NB4 (cell line): ENCODE measurements at regions not wholly inside any gene's neighbourhood (a gene's known extent, or its start where the extent isn't known, plus 50 kb on each side); places are given as distances from the start of the nearest gene placed in this dataset.

Source experiments
- DNase-seq: peaks from one replicate; pipeline ENCODE4 v3.0.0; 2010; ENCODE audit warnings: low read depth
- H3K4me3 ChIP-seq: one replicate; pipeline ENCODE4 v1.5.1; 2011; ENCODE audit warnings: mild to moderate bottlenecking, low read depth, low read length, moderate library complexity
- MYC ChIP-seq: IDR thresholded peaks from 2 replicates; pipeline ENCODE4 v1.6.1; 2011; ENCODE audit warnings: low read depth, low read length
- POLR2A ChIP-seq: IDR thresholded peaks from 2 replicates; pipeline ENCODE4 v1.6.1; 2011; ENCODE audit warnings: mild to moderate bottlenecking; ENCODE audit not compliant: insufficient read length; ENCODE audit errors: extremely low read depth
- TF ChIP-seq, protein P1 (sequence below): IDR thresholded peaks from one replicate; pipeline ENCODE4 v1.5.1; 2012; ENCODE audit warnings: low read depth, low read length
- TF ChIP-seq, protein P2 (sequence below): IDR thresholded peaks from 2 replicates; pipeline ENCODE4 v1.6.1; 2011; ENCODE audit warnings: low read depth, low read length

DNA sequence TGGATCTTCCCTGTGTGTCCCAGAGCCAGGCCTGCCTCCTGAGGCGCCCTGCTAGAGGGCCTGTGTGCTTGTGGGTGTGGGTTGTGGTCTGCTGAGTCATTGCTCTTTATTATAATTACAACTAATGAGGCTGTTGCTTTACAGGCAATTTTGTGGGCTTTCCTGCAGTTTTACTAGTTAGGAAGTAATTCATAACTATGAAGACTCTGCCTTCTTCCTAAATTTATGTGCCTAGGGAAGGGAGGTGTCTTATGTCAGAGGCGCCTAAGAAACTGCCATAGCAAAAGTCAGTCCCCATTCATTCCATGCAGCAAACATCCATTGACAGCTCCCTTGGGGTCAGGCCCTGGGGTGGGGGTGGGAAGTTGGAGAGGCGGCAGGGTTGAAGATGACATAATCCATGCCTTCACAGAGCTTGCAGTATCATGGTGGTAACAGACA, 359.2 kb downstream of the IDS start:
- TF ChIP-seq, protein P1, sequence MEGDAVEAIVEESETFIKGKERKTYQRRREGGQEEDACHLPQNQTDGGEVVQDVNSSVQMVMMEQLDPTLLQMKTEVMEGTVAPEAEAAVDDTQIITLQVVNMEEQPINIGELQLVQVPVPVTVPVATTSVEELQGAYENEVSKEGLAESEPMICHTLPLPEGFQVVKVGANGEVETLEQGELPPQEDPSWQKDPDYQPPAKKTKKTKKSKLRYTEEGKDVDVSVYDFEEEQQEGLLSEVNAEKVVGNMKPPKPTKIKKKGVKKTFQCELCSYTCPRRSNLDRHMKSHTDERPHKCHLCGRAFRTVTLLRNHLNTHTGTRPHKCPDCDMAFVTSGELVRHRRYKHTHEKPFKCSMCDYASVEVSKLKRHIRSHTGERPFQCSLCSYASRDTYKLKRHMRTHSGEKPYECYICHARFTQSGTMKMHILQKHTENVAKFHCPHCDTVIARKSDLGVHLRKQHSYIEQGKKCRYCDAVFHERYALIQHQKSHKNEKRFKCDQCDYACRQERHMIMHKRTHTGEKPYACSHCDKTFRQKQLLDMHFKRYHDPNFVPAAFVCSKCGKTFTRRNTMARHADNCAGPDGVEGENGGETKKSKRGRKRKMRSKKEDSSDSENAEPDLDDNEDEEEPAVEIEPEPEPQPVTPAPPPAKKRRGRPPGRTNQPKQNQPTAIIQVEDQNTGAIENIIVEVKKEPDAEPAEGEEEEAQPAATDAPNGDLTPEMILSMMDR = no peak
- TF ChIP-seq, protein P2, sequence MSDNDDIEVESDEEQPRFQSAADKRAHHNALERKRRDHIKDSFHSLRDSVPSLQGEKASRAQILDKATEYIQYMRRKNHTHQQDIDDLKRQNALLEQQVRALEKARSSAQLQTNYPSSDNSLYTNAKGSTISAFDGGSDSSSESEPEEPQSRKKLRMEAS = no peak
- no peak for TF ChIP-seq MYC
- no peak for TF ChIP-seq POLR2A
- peak; percentile 74 for DNase-seq
- no peak overlapping the region for H3K4me3 ChIP-seq

DNA sequence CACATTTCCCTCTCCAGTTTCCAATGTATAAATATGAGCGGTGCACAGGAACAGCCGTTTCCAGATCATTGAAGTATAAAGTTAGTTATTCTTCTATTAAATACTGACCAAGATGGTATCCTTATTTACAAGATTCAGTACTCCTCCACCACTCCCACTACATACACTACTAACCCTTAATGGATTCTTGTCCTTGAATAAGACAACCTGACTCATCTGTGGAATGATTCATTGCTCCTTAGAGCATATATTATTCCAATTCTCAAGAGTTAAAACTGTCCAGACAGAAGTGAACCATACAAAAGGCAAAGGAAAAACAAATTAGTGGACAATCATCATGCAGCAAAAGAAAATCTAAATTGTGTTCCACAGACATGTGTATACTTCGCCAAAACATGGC, 373.3 kb downstream of the IDS start:
- no peak overlapping the region for H3K4me3 ChIP-seq
- TF ChIP-seq, protein P1 = no peak
- no peak for TF ChIP-seq MYC
- TF ChIP-seq, protein P2 = no peak
- no peak for DNase-seq

DNA sequence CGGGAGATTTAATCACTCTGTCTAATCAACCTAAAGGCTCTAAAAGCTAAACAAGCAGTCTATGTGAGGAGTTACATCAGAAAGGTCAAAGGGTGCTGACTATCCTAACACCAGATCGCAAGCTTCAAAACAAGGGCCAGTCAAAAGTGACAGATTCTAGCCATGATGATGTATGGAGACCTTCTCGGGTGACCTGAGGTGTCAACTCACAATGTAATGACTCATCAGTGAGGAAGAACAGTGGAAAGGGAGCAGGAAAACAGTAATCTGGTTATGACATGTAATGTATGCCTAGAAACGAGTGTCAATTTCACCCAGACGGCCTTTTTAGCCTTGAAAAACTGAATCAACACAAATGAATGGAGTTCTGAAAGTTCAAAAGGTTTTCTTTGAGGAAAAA, 375.3 kb downstream of the IDS start:
- no peak overlapping the region for H3K4me3 ChIP-seq
- DNase-seq = no peak
- TF ChIP-seq, protein P1 = no peak
- TF ChIP-seq, protein P2 = no peak
- no peak for TF ChIP-seq POLR2A
- TF ChIP-seq MYC = no peak

DNA sequence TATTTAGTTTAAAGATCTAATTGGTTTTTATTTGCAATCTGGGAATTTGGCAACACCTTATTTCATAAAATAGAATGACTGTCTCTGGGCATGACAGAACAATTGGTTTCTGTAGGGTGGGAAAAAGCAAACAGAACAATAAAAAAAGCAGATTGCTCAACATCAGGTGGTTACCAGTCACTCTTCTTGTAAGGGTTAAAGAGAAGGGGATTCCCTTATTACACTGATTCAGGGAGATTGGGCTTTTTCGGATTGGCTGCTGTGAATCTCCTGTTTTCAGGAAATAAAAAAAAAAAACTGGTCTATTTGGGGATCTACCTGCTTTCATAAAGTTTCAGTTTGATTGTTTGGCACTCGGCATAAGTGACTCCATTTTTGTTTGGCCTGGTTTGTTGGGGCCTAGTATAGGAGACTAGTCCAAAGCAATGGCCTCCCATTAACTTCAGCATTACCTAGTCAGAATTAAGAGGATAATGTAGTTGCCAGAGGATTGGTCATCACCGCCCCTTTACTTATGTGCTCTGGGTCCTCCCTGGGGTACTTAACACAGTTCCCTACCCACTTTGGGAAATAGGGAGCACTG, 380.5 kb downstream of the IDS start:
- H3K4me3 ChIP-seq = no peak overlapping the region
- no peak for DNase-seq
- TF ChIP-seq, protein P1 = no peak
- TF ChIP-seq, protein P2 = no peak
- TF ChIP-seq MYC (no peak), POLR2A (no peak)

DNA sequence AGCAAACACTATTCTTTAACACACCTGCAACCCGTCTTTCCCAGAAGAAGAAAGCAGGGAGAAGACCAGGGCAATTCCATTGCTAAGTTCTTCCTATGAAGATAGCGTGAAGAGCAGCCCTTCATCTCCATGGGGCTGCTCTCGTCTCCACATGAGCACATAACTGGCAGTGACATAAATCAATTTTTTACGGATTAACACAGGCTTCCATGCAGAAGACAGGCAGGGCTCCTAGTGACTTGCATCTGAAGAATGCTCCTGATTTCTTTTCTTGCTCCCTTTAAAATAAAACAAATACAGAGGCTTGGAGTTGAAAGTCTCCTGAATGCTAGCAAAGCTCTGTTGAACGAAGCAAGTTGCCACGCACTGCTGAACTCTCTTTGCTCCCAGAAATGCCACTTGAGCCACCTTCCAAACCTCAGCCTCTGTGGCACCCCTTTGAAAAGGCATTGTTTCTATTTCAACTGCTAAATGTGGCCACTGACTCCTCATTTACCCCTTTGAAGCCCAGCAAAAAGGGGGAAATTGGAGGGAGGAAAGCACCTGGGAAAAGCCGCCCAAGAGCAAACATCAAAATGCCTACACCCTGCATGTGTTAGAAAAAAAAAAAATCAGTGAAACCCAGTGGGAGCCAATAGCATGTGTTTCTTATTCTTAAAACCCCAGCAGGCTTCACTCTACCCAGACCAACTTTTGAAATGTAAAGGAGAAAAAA, 383.7 kb downstream of the IDS start:
- H3K4me3 ChIP-seq = no peak overlapping the region
- TF ChIP-seq MYC (no peak), POLR2A (no peak)
- TF ChIP-seq, protein P1 = no peak
- TF ChIP-seq, protein P2 = no peak
- no peak for DNase-seq
